ENCODE measurements at regions not wholly inside any gene's neighbourhood (a gene's known extent, or its start where the extent isn't known, plus 50 kb on each side); places are given as distances from the start of the nearest gene placed in this dataset.
"Not testable (repeated sequence)": the region's sequence is repeated elsewhere in the genome, so short reads cannot be mapped to it uniquely, and the experiment has no call there.

- no peak overlapping the region for H3K9ac ChIP-seq (ENCODE audit: low read depth, low read length)
- H3K4me1 ChIP-seq (ENCODE audit: insufficient read depth, low read length), result no peaks in the 10 kb centered on the region
- no peaks in the 10 kb centered on the region for H3K36me3 ChIP-seq (ENCODE audit: insufficient read depth, low read length)
- peaks cover 4% of the 10 kb centered on the region; the same call in 1 of the 2 replicates for H3K9me3 ChIP-seq (ENCODE audit: control insufficient read depth, insufficient read depth, low read length)
Observed at GRCh38 chr6:132188556-132189264, 212.6 kb downstream of the MOXD1 start.

DNA sequence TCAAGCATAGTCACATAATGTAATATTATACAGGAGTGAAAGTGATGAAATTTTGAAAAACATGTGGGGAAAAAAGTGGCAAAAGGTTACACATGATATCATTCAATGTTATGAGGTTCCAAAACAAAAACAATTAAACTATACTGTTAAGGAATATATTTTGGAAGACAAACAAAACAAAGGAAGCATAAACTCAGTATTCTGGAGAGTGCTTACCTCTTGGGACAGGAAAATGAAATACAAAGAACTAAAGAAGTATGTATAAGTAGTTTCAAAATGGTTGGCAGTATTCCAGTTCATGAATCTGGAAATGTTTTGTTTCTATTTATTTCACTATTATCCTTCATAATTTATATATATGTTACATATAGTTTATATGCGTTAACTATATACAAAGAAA is 213.5 kb downstream of the MOXD1 start:
- Histone ChIP-seq H3K36me3 (ENCODE audit: insufficient read depth, low read length) (no peaks in the 10 kb centered on the region), H3K9me3 (ENCODE audit: control insufficient read depth, insufficient read depth, low read length) (peaks cover 4% of the 10 kb centered on the region; the same call in 1 of the 2 replicates), H3K4me1 (ENCODE audit: insufficient read depth, low read length) (no peaks in the 10 kb centered on the region), H3K9ac (ENCODE audit: low read depth, low read length) (no peak overlapping the region)

- not testable (repeated sequence) for H3K9ac ChIP-seq (ENCODE audit: low read depth, low read length); H3K9me3 ChIP-seq (ENCODE audit: control insufficient read depth, insufficient read depth, low read length); H3K36me3 ChIP-seq (ENCODE audit: insufficient read depth, low read length); H3K4me1 ChIP-seq (ENCODE audit: insufficient read depth, low read length)
Observed at GRCh38 chr6:132184966-132185365, 216.3 kb downstream of the MOXD1 start.

GRCh38 chr6:132179955-132180354 is 221.3 kb downstream of the MOXD1 start:
- Histone ChIP-seq H3K4me1 (ENCODE audit: insufficient read depth, low read length) (no peaks in the 10 kb centered on the region), H3K9me3 (ENCODE audit: control insufficient read depth, insufficient read depth, low read length) (peaks cover 18% of the 10 kb centered on the region), H3K36me3 (ENCODE audit: insufficient read depth, low read length) (no peaks in the 10 kb centered on the region), H3K9ac (ENCODE audit: low read depth, low read length) (no peak overlapping the region)

- Histone ChIP-seq H3K9me3 (ENCODE audit: control insufficient read depth, insufficient read depth, low read length) (peaks cover 24% of the 10 kb centered on the region), H3K4me1 (ENCODE audit: insufficient read depth, low read length) (no peaks in the 10 kb centered on the region), H3K36me3 (ENCODE audit: insufficient read depth, low read length) (no peaks in the 10 kb centered on the region), H3K9ac (ENCODE audit: low read depth, low read length) (no peak overlapping the region)
Observed at GRCh38 chr6:132174919-132175318, 223.7 kb upstream of the CCN2 start.

GRCh38 chr6:132168961-132169360 is 217.8 kb upstream of the CCN2 start:
- no peak overlapping the region for H3K9ac ChIP-seq (ENCODE audit: low read depth, low read length)
- no peaks in the 10 kb centered on the region for H3K36me3 ChIP-seq (ENCODE audit: insufficient read depth, low read length)
- H3K9me3 ChIP-seq (ENCODE audit: control insufficient read depth, insufficient read depth, low read length), result peaks cover 4% of the 10 kb centered on the region
- no peaks in the 10 kb centered on the region for H3K4me1 ChIP-seq (ENCODE audit: insufficient read depth, low read length)

DNA sequence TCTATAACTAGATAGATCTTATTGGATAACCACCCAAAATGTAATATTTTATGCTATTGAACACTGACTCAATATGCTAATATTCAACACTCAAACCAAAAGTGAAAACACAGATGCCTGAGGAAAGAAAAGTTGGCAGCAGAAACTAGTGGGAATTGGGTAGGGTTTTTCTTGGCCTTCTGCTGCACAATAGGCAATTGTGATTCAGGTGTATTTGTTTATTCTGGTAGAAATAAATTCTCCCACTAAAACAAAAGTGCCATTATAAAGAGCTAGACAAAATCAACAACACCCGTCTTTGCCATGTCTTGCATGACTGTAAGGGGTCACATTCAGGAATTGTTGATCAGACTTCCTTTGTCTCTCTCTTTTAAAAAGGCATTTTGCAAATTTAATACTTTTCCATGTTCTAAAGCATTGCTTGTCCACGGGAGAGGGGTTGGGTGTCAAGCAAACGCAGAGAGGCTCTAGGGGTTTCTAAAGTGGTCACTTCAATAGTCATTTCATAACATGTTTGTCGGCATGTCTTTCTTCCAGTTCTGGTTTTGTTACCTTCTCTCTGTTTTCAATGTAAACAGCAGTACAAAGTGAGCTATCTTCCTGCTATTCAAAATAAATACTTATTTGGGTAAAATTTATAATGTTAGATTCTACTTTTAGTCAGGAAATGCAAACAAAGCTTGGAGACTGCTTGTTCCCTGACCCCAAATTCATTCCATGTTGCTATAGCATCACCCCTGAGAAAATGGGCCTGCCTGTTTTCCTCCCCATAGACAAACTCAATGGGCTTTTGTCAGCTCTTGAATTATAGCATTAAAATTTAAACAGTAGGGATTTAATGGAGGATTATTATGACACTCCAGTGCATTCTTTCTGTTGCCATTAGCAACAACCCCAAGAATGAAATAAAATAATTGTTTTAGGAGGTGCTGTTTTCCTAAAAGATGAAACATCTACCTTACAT is 217.0 kb upstream of the CCN2 start:
- Histone ChIP-seq H3K9me3 (ENCODE audit: control insufficient read depth, insufficient read depth, low read length) (no peaks in the 10 kb centered on the region; the same call in none of the 2 replicates), H3K36me3 (ENCODE audit: insufficient read depth, low read length) (no peaks in the 10 kb centered on the region), H3K9ac (ENCODE audit: low read depth, low read length) (no peak overlapping the region), H3K4me1 (ENCODE audit: insufficient read depth, low read length) (no peaks in the 10 kb centered on the region)

- Histone ChIP-seq H3K36me3 (ENCODE audit: insufficient read depth, low read length) (no peaks in the 10 kb centered on the region), H3K9me3 (ENCODE audit: control insufficient read depth, insufficient read depth, low read length) (no peaks in the 10 kb centered on the region; the same call in none of the 2 replicates), H3K9ac (ENCODE audit: low read depth, low read length) (no peak overlapping the region), H3K4me1 (ENCODE audit: insufficient read depth, low read length) (no peaks in the 10 kb centered on the region)
Observed at GRCh38 chr6:132166526-132167051, 215.4 kb upstream of the CCN2 start.

DNA sequence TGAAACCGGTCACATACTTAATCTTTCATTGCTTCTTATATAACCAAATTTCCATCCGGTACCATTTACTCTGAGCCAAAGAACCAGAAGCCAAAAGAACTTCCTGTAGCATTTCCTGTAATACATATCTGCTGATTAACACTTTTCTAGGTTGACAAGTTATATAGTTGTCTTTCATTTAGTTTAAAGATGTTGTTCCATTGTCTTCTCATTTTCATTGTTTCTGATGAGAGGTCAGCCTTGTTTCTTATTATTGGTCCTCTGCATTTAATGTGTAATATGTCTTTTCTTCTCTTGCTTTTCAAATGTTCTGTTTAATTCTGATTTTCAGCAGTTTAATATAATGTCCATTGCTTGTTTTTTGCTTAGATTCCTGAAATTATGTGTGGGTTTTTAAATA is 214.5 kb upstream of the CCN2 start:
- Histone ChIP-seq H3K9me3 (ENCODE audit: control insufficient read depth, insufficient read depth, low read length) (no peaks in the 10 kb centered on the region; the same call in none of the 2 replicates), H3K9ac (ENCODE audit: low read depth, low read length) (no peak overlapping the region), H3K4me1 (ENCODE audit: insufficient read depth, low read length) (no peaks in the 10 kb centered on the region), H3K36me3 (ENCODE audit: insufficient read depth, low read length) (no peaks in the 10 kb centered on the region)

GRCh38 chr6:132161283-132161682 is 210.1 kb upstream of the CCN2 start:
- H3K9me3 ChIP-seq (ENCODE audit: control insufficient read depth, insufficient read depth, low read length), result no peaks in the 10 kb centered on the region; the same call in none of the 2 replicates
- no peak overlapping the region for H3K9ac ChIP-seq (ENCODE audit: low read depth, low read length)
- no peaks in the 10 kb centered on the region for H3K36me3 ChIP-seq (ENCODE audit: insufficient read depth, low read length)
- no peaks in the 10 kb centered on the region for H3K4me1 ChIP-seq (ENCODE audit: insufficient read depth, low read length)

DNA sequence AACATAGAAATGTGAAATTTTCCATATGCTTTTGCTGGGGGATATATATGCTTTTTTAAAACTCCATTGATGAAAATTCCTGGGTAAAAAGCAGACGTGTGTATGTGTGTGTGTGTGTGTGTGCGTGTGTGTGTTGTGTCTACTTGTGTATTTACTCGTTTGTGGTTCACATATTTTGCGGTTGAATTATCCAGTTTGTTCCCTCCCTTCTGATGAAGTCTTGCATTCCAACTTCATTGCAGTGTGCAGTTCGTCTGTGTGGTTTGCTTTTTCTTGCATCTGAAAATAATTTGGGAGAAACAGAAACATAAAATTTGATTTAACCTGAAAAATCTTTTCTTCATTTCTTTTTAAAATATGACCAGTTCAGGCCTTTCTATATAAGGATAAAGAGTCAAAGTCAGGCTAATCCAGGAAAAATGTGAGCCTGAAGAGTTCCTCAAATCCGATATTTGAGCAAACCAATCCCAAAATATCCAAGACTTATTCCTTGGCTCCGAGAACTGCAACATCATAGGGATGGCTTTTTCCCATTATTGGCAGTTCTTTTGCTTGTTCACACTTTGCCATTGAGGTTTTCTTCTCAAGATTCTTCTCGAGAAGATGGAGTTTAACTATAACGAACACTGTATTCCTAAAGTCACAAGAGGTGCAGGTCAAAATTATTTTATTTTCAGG is 202.2 kb upstream of the CCN2 start:
- Histone ChIP-seq H3K9me3 (ENCODE audit: control insufficient read depth, insufficient read depth, low read length) (no peaks in the 10 kb centered on the region), H3K4me1 (ENCODE audit: insufficient read depth, low read length) (no peaks in the 10 kb centered on the region), H3K9ac (ENCODE audit: low read depth, low read length) (no peak overlapping the region), H3K36me3 (ENCODE audit: insufficient read depth, low read length) (no peaks in the 10 kb centered on the region)

- H3K4me1 ChIP-seq (ENCODE audit: insufficient read depth, low read length), result peaks cover 9% of the 10 kb centered on the region; the same call in 1 of the 2 replicates
- no peak overlapping the region for H3K9ac ChIP-seq (ENCODE audit: low read depth, low read length)
- H3K9me3 ChIP-seq (ENCODE audit: control insufficient read depth, insufficient read depth, low read length), result no peaks in the 10 kb centered on the region
- no peaks in the 10 kb centered on the region for H3K36me3 ChIP-seq (ENCODE audit: insufficient read depth, low read length)
Observed at GRCh38 chr6:132147530-132148011, 196.4 kb upstream of the CCN2 start.

- Histone ChIP-seq H3K36me3 (ENCODE audit: insufficient read depth, low read length) (no peaks in the 10 kb centered on the region), H3K9me3 (ENCODE audit: control insufficient read depth, insufficient read depth, low read length) (no peaks in the 10 kb centered on the region), H3K4me1 (ENCODE audit: insufficient read depth, low read length) (peaks cover 9% of the 10 kb centered on the region; the same call in 1 of the 2 replicates), H3K9ac (ENCODE audit: low read depth, low read length) (no peak overlapping the region)
Observed at GRCh38 chr6:132144456-132144855, 193.3 kb upstream of the CCN2 start.

DNA sequence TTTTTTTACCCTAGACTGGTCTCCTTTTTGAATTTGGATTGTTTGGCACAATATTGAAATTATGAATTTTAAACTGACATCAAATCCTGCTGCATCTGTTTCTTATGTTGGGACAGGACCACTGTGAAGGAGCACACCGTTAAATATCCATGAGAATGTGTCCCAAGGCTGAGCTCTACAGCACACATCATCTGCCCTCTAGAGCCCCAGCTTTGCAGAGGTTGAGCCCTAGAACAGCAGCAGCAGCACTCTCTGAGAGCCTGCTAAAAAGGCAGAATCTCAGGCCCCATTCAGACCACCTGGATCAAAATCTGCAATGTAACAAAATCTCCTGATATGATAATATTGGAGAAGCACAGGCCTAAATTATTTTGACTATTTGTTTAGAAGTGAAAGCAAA is 192.1 kb upstream of the CCN2 start:
- peaks cover 9% of the 10 kb centered on the region; the same call in 1 of the 2 replicates for H3K4me1 ChIP-seq (ENCODE audit: insufficient read depth, low read length)

More for the DNA sequence above, 192.1 kb upstream of the CCN2 start:
- no peak overlapping the region for H3K9ac ChIP-seq (ENCODE audit: low read depth, low read length)
- no peaks in the 10 kb centered on the region for H3K9me3 ChIP-seq (ENCODE audit: control insufficient read depth, insufficient read depth, low read length)
- H3K36me3 ChIP-seq (ENCODE audit: insufficient read depth, low read length), result no peaks in the 10 kb centered on the region

Measured in ES-I3 (cell line).